HT-29 (cell line): ENCODE measurements at regions not wholly inside any gene's neighbourhood (a gene's known extent, or its start where the extent isn't known, plus 50 kb on each side); places are given as distances from the start of the nearest gene placed in this dataset.
A peak's percentile ranks its signal among the peaks of the same experiment; 100 is the strongest.
"Not testable (repeated sequence)": the region's sequence is repeated elsewhere in the genome, so short reads cannot be mapped to it uniquely, and the experiment has no call there.

Source experiments
- DNase-seq: peaks from one replicate; pipeline ENCODE4 v3.0.0-alpha.2; 2015; ENCODE audit warnings: low spot score

DNA sequence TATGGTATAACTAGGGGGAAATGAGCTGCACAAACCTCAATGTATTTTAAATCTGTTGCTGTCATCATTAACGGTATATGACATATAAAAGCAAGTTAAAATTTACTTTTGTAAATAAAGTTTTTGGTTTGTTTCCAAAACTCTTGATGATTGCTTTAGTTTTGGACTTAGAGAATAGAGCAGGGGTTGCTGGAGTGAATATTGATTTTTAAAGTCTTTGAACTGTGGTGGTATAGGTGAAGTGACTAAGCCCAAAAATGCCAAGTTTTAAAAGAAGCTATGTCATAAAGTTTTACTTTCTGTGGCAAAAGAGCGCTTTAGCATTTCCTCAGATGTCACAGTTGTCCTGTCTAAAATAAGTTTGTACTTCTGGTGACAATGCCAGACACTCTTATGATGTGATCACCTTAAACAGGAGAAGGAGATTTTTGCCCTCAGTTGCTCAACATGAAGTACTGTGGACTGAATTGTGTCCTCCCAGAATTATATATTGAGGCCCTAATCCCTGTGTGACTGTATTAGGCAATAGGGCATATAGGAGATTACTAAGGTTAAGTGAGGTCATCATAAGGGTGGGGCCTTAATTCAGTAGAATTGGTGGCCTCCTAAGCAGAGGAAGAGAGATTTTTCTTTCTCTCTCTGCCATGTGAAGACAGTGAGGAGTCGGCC, 175.2 kb upstream of the PLGLB1 start:
- not testable (repeated sequence) for DNase-seq

DNA sequence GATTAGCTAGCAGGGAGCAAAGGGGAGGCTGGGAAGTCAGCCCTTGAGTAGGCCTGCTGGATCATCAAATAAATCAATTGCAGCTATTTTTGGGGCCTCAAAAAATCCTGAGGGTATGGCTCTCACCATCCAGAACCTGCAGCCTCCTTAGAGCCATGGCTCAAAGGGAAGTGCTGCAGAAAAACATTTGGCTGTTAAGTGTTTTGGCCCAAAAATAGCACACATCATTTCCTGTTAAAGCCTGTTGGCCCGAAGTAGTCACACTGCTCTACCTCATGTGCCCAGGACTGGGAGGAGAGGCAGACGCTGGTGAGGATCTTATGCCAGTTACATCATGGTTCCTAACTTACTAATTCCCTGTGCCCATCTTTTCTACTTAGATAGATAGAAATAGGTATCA, 176.8 kb upstream of the PLGLB1 start:
- DNase-seq: not testable (repeated sequence)

DNA sequence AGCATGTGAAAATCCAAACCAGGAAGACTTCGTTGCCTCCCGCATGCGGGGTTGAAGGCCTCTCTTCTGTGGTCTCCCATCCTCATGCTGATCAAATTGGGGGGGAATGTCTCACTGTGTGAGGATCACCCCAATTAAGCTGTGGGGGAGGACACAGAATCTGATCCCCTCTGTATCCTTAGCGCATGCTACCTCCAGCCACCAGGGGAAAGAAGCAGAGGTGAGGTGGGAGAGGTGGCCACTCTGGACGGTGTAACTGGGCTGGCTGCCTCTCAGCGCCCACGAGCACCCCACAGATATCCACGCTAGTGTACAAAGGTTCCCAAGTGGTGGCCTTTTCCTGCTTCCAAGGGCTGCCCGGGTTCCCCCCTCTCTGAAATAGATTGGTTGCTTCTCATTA, 177.6 kb upstream of the PLGLB1 start:
- not testable (repeated sequence) for DNase-seq

DNA sequence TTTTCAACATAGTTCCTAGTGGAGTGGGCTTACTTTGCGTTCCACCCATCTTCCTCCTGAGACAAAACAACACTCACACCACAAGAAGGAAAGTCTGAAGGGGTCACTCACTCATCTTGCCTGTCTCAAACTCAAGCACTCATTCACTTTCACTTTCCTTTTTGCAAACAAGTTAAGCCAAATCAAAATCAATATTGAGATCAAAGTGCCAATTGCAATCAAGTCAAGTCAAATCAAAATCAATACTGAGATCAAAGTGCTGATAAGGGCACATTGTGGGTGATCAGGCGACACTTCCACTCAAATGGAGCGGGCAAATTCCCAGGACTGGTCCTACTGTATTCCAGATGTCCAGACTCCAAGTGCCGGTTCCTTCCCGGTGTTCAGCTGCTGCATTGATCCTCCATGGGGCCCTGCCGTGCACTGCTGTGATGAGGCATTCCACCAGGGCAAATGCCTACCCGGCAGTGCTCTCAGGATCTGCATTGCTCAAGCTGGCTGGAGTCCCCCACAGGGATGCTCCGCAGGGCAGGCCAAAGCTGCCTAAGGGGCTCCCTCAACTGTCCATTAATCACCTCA, 183.0 kb upstream of the PLGLB1 start:
- not testable (repeated sequence) for DNase-seq

DNA sequence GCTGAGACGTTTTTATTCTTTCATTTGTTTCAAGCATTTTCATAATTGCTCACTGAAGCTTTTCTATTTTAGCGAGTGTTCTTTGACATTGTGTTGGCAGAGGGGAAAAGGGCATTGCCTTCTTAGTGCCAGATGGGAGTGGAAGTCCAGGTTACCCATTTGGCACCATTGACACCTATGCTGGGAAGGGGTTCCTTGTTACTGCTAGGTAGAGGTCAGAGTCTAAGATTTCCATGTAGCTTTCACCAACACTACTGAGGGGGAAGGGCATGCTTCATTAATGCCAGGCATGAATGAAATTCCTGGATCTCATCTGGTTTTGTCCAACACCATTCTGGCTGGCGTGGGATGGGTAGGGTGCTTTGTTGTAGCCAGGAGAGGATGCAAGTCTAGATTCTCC, 191.3 kb upstream of the PLGLB1 start:
- DNase-seq: not testable (repeated sequence)

DNA sequence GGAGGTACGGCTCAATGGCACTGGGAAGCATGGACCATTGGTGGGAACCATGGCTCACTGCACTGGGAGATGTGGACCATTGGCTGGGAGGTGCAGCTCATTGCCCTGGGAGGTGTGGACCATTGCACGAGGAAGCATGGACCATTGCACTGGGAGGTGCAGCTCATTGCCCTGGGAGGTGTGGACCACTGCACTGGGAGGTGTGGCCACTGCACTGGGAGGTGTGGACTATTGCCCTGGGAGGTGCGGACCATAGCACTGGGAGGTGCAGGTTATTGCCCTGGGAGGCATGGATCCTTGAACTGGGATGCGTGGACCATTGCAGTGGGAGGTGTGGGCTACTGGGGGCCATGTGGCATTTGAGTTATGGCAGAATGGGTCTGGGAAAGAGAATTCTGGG, 195.4 kb upstream of the PLGLB1 start:
- not testable (repeated sequence) for DNase-seq

DNA sequence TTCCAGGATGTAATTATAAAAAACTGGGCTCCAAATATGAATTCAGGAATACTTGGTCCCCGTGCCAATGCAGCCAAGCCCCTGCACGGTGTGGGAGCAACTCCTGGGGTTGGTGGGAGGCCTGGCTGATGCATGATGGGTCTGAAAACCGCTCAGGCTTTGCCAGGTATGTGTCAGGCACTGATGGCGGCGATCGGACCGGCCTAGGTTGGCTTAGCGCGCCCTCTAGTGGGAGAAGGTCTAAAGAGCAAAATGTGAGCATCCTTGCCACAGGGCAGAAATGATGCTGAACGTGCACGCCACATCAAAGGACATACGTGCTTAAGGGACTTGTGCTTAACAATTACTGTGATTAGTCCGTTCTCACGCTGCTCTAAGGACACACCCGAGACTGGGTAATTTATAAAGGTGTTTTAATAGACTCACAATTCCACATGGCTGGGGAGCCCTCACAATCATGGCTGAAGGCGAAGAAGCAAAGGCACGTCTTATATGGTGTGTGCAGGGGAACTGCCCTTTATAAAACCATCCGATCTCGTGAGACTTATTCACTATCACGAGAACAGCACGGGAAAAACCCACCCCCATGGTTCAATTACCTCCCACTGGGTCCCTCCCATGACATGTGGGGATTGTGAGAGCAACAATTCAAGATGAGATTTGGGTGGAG, 196.2 kb upstream of the PLGLB1 start:
- DNase-seq: not testable (repeated sequence)

DNA sequence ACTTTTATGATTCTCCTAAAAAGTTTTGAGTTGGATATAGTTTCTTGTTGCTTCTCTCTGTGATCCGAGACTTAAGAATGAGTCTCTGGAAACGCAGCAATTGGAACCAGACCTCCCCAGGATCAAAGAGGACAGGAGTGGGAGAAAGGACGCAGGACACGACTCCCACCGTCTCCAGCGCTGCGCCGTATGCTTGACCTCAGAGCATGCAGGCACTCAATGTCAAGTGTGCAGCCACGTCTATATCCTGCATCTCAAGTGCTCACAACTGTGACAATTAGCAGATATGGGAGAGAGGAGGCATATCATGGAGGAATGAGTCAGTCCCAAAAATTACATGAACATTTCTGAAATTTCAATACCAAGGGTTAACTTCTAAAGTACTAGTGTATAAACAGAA, 199.0 kb upstream of the PLGLB1 start:
- DNase-seq: not testable (repeated sequence)

DNA sequence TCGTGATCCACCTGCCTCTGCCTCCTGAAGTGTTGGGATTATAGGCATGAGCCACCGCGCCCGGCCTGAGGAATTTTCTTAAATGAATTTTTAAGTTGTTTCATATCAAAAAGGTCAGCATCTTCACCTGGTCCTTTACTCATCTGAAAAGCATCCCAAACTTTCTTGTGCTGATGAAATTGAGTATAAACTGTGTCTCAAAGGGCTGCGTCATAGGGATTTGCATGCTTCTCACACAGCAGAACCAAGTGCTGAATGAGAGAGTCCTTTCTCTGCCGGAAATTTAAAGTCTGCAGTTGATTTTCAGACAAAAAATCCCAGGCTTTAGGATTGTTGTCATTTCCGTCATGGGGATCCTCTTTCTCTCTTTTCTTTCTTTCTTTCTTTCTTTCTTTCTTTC, 200.5 kb upstream of the PLGLB1 start:
- not testable (repeated sequence) for DNase-seq

DNA sequence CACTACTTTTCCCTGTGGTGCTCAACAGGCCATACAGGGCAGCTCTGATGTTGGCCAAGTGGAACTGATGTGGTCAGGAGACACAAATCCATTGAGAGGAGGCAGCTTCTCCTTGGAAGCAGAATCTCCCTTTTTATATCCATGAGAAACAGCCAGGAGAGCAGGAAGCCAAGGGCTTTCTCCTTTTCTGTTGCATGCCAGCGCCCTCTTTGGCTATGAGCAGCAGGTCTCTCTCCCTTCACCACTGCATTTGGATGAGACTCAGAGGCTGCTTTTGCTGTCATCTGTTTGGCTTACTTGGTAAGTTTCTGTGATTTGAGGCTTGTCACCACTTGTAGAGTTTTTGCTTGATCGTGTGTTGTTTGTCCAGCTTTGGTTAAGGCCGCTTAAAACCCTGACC, 202.2 kb upstream of the PLGLB1 start:
- DNase-seq: not testable (repeated sequence)

DNA sequence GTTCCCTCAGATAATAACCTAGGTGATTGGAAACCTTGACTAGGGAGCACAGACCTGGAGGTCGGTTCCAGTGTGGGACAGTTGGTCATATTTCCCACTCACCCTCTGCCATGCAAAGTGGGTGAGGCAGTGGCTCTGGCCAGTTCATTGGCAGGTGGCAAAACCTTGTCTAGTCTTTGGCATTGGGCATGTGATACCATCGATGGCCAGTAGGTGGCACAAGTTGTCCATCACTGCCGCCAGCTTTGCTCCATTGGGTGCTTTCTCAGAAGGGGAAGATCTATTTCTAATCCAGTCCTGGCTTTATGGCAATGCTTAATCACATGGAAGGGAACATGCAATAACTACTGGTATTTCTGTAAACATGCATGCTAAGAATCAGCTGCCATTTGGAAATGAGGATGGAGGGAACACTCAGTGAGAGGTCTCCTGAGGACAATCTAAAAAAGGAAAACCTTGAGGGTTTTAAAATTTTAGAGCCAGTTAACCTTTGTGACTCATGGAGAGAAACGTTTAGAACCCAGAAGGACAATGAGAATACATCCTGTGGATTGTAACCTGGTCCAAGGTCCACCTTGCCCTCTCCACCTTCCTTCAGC, 207.5 kb upstream of the PLGLB1 start:
- peak; percentile 1 for DNase-seq

DNA sequence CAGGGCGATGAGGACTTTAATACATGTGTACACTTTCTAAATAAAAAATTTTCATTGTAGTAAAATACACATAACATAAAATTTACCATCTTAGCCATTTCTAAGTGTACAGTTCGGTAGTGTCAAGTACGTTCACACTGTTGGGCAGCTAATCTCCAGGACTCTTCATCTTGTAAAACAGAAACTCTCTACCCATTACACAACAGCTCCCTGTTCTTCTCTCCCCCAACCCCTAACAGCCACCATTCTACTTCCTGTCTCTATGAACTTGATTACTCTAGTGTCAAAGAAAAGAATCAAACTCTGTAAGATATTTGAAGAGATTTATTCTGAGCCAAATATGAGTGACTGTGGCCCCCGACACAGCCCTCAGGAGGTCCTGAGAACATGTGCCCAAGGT, 208.3 kb upstream of the PLGLB1 start:
- DNase-seq: not testable (repeated sequence)

DNA sequence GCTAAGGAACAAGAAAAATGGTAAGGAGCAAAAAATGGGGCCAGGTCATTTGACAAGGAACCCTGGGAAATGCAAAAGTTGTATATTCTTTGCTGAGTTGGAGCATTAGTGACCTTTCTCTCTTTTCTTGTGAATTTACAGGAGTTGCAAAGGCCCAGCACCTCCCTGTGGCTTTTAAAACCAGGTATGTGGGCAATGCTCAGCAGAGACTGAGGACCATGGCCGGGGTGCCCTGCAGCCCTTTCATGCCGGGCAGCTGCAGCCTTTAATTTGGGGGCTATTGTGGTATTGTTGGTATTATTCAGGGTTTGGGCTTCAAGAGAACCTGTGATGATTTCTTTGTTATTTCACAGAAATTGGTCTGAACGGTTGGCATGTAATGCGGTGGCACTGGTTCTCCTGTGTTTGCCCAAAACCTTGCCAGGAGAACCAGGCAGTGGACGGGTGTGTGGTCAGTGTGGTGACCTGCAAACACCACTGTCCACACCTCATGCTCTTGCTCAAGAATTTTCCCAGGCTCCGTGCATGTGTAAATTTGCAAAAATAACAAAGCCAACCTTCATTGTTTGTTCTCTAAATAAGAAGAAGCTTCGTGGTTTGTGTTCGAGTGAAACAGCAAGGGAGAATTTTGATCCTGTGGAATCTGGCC, 213.8 kb upstream of the PLGLB1 start:
- DNase-seq: not testable (repeated sequence)

DNA sequence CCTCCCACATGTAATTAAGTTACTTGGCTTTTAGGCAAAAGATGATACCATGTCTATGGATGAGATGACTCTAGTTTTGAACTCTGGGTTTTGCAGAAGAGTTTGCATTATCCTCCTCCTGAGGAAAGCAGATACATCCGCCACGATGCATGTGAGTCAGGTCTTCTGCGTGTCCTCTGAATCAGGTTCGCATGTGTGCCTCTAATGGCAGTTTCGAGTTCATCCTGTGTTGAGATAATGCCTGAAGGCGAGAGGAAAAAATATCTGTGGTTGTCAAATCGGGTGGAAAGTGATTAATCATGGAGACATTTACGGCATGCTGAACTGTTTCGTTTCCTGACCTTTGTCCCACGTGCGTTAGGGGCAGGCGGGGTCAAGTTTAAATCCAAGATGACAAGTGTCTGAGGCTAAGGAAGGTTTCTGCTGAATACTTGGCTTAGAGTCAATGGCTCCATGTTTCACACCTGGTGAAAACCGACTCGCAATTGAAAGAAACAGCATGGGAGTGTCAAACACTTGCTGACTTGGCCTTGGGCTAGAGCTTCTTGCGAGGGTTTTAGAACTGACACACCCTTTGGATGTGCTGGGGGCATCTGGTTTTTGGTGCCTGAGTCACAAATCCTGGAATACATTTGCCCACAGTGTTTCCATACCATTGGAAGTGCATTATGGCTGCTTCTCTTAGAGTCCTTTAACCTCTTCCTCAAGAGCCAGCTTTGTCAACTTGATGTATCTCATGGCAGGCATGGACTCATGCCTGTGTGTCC, 216.1 kb upstream of the PLGLB1 start:
- DNase-seq: not testable (repeated sequence)

DNA sequence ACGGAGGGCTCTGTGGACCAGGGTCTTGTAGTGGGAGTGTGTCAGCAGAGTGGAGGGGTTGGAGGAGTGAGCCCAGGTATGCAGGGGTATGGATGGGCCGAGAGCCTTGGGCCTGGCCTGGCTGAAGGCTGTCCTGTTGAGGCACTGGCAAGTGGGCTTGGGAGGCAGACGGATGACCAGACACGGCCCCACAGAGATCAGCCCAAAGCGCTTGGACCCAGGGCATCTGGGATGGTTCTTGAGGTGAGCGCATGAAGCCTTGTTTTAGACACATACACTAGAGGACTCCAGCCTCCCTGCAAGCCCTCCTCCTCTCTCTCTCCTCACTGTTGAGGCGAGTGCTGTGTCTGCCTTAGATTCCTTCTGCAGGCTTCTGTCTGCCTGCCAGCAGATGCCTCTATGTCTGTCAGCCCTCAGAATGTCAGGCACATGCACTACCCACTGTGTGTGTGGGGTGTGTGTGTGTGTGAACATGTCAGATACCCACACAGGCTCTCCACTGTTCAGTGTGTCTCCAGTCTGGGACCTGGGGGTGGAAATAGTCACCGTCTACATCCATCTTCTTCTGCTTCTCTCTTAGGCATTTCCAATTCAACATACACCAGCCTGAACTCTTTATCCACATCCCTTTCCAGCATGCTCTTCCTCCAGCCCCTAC, 218.0 kb upstream of the PLGLB1 start:
- not testable (repeated sequence) for DNase-seq

DNA sequence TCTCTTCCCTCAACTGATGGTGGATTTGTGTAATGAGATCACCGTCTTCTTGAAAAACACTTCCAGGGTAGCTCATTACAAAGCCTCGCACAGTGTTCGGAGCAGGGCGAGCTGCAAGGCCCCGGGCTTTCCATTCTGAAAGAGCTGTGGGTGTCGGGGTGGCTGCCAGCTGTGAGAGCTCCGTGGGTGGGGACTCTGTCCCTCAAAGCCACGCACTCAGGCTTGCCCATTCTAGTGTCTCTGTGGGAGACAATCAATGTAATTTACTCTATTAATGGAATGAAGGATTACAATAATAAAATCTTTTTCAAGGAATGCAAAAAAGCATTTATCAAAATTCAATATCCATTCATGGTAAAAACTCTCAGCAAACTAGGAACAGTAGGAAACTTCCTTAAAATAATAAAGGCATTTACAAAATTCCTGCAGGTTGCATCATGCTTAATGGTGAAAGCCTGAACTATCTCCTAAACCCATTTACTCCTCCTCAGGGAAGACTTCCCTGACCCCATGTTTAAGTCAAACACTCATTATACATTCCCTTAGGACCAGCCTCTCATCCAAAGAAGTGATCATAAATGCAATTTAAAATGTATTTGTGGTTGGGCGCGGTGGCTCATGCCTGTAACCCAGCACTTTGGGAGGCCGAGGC, 224.5 kb upstream of the PLGLB1 start:
- DNase-seq: not testable (repeated sequence)

DNA sequence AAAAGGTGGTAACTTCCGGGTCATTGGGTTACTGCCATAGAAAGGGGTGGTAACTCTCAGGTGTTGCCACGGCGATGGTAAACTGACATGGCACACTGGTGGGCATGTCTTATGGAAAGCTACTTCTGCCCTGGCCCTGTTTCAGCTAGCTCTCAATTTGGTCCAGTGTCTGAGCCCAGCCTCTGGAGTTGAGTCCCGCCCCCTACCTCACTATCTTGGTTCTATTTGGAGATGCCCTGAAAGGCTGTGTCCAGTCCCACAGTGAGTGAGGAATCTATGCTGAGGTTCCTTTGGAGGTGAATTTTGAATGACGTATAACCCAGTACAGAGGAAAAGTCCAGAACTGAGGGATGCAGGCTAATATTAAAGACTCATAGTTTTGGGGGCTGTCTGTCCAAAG, 230.4 kb upstream of the PLGLB1 start:
- not testable (repeated sequence) for DNase-seq

DNA sequence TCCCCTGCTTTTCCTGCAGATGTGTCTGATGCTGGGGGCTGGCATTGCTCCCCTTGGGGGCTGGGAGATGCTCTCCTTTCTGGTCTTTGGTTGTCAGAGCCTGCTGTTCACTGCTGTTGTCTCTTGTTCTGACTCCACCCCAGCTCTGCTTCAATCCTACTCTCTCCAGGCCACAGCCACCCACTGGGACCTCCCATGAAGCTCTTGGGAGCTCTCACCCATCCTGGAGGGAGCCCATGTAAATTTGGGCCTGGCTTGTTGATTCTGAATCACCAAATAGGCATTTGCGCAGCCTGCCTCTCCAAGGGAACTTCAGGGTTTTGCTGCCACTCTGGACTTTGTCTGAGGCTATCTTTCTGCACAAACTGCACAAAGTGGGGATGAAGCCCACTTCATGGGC, 232.9 kb upstream of the PLGLB1 start:
- not testable (repeated sequence) for DNase-seq

DNA sequence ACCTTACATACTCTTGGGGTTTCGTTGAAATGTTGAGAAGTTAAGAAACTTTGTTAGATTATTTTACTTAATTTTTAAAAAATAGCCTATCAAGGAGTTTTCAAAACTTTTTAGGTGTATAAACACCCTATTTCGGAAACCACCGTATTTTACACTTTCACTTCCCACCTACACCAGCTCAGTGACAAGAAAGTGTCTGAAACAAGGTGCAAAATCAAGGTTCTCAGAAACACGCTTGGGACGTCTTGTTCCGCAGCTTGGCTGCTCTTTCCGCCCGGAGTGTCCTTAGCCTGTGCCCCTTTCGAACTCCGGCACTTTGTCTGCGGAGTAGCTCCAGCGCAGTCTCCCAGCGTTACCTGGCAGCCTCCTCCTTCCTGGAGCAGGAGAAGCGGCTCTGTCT, 233.8 kb upstream of the PLGLB1 start:
- not testable (repeated sequence) for DNase-seq

DNA sequence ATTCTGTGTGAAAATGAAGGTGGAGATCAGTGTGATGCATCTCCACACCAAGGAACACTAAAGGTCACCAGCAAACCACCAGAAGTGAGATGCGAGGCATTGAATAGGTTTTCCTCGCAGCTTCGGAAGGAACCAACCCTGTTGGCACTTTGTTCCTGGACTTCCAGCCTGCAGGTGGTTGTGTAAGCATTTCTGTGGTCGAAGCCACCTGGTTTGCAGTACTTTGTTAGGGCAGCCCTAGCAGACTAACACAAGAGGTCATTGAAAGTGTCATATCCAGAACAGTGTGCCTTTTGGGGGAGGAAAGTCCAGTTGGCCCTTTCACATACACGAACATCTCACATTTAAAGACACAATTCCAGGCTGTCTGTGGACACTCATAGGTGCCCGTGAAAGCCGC, 237.2 kb upstream of the PLGLB1 start:
- DNase-seq: not testable (repeated sequence)
